ENCODE measurements at regions not wholly inside any gene's neighbourhood (a gene's known extent, or its start where the extent isn't known, plus 50 kb on each side); places are given as distances from the start of the nearest gene placed in this dataset.
A peak's percentile ranks its signal among the peaks of the same experiment; 100 is the strongest.

DNA sequence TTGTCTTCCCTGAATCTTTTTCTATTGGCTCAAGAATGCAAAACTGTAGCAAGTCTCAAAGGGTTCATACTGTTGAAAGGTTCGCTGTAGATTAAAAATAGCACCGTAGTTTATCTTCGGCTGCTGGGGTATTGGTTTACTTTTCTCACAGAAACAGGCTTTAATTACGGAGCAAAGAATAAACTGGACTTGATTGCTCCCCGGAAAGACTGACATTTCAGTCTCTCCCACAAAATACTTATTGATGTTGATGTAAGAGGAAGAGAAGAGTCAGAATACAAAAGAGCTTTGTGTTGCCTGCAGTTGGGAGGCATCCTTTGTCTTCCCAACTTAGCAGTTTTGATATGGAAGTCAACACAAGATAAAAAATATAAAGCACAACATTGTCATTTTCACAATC lies 183.9 kb upstream of the DMAC1 start:
- DNase-seq (ENCODE audit: low spot score in 2 of 2) (no peak), ATAC-seq (no peak)

DNA sequence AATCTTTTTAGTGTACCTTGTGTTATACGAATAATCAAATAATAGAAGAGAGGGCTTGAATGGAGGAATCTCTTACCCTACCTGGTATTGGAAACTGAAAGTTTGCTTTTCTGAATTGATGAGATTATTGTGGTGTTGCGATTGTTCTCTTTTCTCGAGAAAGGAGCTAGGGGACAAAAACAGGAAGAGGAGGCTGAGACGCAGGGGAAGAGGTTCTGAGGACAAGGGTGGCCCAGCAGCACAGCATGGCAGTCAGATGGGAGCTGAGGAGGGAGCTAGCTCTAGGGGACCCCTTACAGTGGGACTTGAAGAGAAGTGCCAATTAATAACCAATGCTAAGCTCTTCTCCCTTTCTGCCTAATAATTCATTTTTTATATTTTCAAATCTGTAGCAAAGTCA lies 183.3 kb upstream of the DMAC1 start:
- DNase-seq (ENCODE audit: low spot score in 2 of 2) (no peak), ATAC-seq (peak in 1 of 2 donors; percentile 30)
- H3K27ac Mint-ChIP-seq: peak overlapping the region in 1 of 2 donors; percentile 18
- peaks cover 0 to 16% of the 10 kb centered on the region in 2 donors for H3K36me3 Mint-ChIP-seq
- H3K9me3 Mint-ChIP-seq: no peaks in the 10 kb centered on the region

More for the DNA sequence above, 183.9 kb upstream of the DMAC1 start:
- Mint-ChIP-seq H3K36me3 (peaks cover 0 to 20% of the 10 kb centered on the region in 2 donors), H3K9me3 (peaks cover 0 to 3% of the 10 kb centered on the region in 2 donors), H3K27ac (no peak overlapping the region)

DNA sequence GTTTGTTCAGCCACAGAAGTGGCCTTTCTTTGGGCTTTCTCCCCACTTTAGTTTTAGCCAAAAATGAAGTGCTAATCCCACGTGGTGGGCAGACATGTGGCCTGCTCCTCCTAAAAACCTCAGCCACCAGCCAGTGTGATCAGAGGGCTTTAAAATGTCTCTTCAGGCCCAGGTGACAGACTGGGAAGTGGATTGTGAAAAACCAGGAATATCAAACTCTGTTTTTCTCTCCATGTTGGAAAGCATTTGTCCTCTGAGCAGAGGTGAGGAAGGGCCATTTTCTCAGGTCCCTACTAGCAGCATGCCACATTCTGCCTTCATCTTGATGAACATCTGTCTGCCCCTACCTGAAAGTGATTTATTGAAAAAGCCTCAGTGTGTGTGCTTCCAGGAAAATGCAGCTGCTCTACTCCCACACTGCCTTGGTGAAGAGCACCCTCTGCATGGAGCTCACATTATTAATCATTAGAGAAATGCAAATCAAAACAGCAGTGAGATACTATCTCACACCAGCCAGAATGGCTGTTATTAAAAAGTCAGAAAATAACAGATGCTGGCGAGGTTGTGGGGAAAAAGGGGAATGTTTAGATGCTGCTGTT lies 181.2 kb upstream of the DMAC1 start:
- ATAC-seq: no peak
- H3K36me3 Mint-ChIP-seq: peaks cover 0 to 16% of the 10 kb centered on the region in 2 donors
- no peak for DNase-seq (ENCODE audit: low spot score in 2 of 2)
- H3K27ac Mint-ChIP-seq: no peak overlapping the region
- H3K9me3 Mint-ChIP-seq: no peaks in the 10 kb centered on the region

DNA sequence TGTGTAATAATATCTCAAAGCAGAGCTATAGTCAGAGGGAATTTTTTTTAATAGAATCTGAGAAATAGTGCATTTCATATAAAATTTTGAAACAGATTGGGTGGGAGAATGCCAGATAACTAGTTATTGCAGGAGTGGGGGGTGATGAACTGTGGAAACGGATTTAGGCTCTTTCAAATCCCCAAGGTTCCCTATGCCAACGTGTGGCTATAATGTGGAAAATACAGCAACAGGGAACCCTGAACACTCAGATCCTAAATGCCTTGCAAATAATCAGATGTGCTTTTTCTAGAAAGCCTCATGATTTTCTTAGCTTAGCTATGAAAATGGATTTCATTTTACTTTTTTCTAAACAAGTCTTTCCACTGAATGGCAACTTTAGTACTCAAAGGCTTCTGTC lies 180.5 kb upstream of the DMAC1 start:
- no peak for DNase-seq (ENCODE audit: low spot score in 2 of 2)
- no peaks in the 10 kb centered on the region for H3K9me3 Mint-ChIP-seq
- no peak for ATAC-seq
- H3K27ac Mint-ChIP-seq: no peak overlapping the region
- H3K36me3 Mint-ChIP-seq: peaks cover 0 to 11% of the 10 kb centered on the region in 2 donors

DNA sequence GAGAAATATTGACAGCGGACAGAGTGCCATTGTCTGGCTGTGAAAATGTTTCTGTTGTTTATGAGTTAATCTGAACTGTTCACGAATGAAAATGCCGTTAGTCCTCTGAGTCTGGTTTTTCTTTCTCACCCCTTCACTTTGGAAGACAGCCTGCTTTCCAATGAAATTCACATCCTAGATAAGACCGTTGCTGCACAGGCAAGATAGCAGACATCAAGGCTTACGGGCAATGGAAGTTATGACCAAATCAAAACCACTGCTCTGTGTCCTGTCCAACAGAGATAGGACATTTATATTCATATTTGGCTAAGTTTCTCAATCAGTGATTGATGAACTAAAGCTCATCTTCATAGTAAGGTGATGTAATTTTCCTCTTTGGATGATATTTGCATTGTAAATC lies 180.0 kb upstream of the DMAC1 start:
- DNase-seq (ENCODE audit: low spot score in 2 of 2): no peak

DNA sequence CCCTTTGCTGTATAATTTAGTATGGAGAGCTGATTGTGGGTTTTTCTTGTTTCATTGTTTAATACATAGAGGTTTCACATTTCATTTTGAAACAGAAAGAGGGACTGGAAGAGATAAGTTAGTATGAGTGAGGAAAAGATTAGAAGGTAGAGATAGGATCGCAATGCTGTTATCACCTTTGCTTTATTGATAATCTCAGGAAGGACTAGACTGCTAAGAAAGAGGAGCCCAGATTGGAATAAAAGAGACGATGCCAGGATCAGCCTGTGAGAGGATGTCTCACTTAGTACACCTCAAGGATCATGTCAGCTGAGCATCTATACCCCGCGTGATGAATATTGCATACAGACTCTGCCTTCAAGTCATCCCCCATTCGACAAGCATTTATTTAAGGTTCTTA lies 178.0 kb upstream of the DMAC1 start:
- DNase-seq (ENCODE audit: low spot score in 2 of 2): no peak
- H3K27ac Mint-ChIP-seq: peak overlapping the region in 1 of 2 donors; percentile 88
- ATAC-seq: no peak
- H3K9me3 Mint-ChIP-seq: no peaks in the 10 kb centered on the region
- peaks cover 0 to 9% of the 10 kb centered on the region in 2 donors for H3K36me3 Mint-ChIP-seq

More for the DNA sequence above, 180.0 kb upstream of the DMAC1 start:
- ATAC-seq: no peak
- Mint-ChIP-seq H3K9me3 (no peaks in the 10 kb centered on the region), H3K27ac (no peak overlapping the region), H3K36me3 (peaks cover 0 to 9% of the 10 kb centered on the region in 2 donors)

DNA sequence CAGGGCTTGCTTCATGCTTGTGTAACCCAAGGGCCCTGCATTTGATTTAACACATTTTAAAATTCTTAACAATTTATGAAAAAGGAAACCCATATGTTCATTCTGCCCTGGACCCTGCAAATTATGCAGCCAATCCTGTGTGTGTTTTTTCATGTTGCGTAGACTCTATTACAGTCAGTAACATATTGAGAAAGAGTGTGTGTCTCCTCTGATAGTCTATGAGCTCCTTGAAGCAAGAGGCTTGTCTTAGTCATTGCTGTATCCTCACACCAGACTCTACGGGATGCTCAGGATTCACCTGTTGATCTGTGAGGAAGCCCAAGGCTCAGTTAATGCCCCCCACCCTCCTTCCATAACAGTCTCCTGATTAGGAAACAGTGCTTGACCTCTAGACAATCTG lies 177.3 kb upstream of the DMAC1 start:
- peaks cover 0 to 7% of the 10 kb centered on the region in 2 donors for H3K36me3 Mint-ChIP-seq
- ATAC-seq: peak; percentile 3 to 9
- H3K9me3 Mint-ChIP-seq: no peaks in the 10 kb centered on the region
- peak overlapping the region; percentile 61 to 88 for H3K27ac Mint-ChIP-seq
- DNase-seq (ENCODE audit: low spot score in 2 of 2): no peak

DNA sequence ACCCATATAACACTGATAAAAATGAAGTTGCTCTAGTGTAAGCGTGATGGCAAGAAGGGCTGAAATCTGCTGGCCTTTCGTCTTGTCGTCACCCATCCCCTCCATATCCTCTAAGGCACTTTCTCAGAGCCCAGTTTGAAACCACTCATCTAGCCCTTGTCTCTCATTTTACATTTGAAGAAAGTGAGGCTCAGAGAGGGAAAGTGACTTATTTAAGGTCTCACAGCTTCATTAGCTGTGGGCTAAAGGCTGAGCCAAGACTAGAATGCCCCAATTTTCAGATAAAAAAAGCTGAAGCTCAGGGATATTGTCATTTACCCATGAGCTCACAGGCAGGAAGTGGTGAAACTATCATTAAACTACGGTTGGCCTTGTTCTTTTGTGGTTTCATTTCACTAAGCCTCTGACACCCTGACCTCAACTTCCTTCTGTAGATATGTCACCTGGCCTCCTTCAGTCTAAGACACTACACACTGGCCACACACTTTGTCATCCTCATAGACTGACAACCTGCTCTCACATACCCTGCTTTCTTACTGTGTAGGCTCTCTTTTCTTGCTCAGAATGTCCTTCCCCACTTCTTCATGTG lies 176.7 kb upstream of the DMAC1 start:
- DNase-seq (ENCODE audit: low spot score in 2 of 2) (peak; percentile 52 to 73), ATAC-seq (peak; percentile 98)
- Mint-ChIP-seq H3K9me3 (peaks cover 0 to 3% of the 10 kb centered on the region in 2 donors), H3K27ac (peak overlapping the region; percentile 61 to 88), H3K36me3 (peaks cover 0 to 1% of the 10 kb centered on the region in 2 donors)

DNA sequence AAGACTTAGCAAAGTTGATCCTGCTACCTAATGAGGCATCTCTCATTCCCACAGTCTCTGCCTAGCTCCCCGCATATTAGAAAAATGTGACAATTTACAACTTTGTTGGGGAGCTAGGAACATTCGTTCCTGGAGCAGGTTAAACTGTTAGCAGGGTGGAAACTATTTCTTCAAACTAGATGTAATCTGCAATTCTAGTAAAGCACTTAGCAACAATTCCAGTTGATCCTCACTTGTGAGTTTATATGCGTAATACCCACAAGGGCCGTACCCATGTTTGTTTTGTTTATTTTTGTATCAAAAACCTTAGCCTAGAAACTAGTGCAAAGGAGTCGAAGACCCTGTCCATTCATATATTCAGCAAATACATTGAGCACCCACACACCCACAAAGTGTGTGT lies 175.8 kb upstream of the DMAC1 start:
- H3K9me3 Mint-ChIP-seq: peaks cover 0 to 4% of the 10 kb centered on the region in 2 donors
- ATAC-seq (no peak), DNase-seq (ENCODE audit: low spot score in 2 of 2) (no peak)
- peak overlapping the region in 1 of 2 donors; percentile 36 for H3K27ac Mint-ChIP-seq
- H3K36me3 Mint-ChIP-seq: no peaks in the 10 kb centered on the region

DNA sequence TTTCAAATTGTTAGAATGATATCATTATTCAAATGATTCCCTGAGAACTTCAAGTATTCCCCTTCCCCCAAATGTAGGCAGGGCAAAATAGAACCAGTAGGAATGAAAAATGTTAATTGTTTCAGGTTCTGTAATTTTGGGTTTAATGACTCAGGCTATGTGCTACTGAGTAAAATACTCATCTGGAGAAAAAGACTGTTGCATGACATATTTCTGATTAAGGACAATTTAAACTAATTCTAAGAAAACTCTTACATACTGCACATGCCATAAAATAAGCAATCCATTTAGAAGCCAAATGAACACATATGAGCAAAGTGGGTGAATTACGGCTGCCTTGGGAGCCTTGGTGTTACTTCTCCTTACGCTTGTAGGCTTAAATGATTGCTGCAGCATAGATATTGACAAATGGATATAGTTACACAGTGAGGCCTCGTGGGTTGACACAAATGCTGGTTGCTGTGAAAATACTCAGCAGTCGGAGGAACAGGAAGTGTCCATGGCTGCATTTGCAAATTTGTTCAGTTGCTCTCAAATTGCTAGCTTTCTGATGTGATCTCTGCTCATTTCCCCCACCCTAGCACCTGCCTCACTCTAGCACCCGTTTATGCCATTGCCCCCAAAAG lies 174.9 kb upstream of the DMAC1 start:
- DNase-seq (ENCODE audit: low spot score in 2 of 2) (no peak), ATAC-seq (peak; percentile 3 to 55)
- Mint-ChIP-seq H3K27ac (peak overlapping the region; percentile 33 to 36), H3K36me3 (no peaks in the 10 kb centered on the region), H3K9me3 (peaks cover 0 to 4% of the 10 kb centered on the region in 2 donors)

DNA sequence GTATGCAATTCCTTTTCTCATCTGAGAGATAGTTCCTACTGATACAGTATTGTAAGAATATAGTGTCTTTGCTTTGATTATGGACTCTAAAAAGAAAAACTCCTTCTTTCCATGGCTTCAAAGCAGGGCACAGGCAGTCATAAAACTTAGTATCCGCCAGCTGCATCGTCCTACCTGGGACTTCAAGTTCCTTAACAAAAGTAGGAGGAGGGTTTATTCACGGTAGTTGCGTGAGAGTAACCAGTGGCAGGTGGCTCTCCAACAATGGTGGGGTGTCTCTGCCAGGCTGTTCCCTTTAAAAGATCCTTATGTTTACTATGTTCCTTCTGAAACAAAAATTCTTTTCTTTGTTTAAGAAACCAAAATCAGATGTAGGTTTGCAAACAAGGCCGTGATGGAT lies 173.5 kb upstream of the DMAC1 start:
- ATAC-seq (no peak), DNase-seq (ENCODE audit: low spot score in 2 of 2) (no peak)
- H3K27ac Mint-ChIP-seq: no peak overlapping the region
- H3K9me3 Mint-ChIP-seq: peaks cover 0 to 6% of the 10 kb centered on the region in 2 donors
- H3K36me3 Mint-ChIP-seq: no peaks in the 10 kb centered on the region

DNA sequence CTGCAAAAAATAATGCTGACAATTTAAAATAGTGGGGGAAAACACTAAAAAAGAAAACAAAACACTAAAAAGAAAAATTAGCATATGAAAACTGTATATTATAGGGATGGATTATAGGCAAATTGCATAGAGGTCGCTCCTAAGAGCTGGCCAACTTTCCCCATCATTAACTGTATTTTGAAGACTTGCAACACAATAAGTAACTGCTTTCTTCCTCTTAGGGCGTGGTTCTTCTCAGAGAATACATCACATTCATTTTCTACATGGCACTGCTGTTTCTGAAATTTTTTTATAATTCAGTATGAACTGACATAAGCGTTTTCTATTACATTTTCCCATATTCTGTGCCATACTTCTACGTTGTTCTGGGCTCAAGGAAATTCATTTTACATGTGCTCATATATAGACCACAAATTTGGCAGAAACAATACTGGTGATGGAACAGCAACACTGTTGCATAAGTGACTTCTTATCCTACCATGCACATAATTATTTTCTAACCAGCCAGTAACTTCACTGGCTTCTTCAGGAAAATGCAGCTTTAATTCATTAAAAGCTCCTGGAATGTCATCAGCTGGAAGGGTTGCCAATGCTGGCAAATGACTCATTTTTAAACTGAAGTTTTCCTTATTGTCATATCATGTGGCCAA lies 171.2 kb upstream of the DMAC1 start:
- no peaks in the 10 kb centered on the region for H3K36me3 Mint-ChIP-seq
- no peak for DNase-seq (ENCODE audit: low spot score in 2 of 2)
- H3K9me3 Mint-ChIP-seq: peaks cover 0 to 15% of the 10 kb centered on the region in 2 donors
- no peak for ATAC-seq
- H3K27ac Mint-ChIP-seq: no peak overlapping the region

DNA sequence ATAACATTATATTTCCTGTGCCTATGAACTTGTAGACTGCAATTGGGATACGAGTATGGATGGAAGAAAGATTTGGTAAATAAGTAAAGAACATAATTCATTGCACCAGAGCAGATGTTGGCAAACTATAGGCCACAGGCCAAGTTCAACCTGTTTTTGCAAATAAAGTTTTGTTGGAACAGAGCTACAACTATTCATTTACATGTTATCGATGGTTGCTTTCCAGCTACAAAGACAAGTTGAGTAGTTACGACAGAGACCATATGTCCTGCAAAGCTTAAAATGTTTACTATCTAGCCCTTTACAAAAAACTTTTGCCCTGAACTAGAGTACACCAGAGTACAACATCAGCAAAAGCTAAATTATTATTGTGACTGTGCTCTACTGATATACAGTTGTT lies 169.1 kb upstream of the DMAC1 start:
- ATAC-seq (no peak), DNase-seq (ENCODE audit: low spot score in 2 of 2) (no peak)
- no peak overlapping the region for H3K27ac Mint-ChIP-seq
- peaks cover 0 to 1% of the 10 kb centered on the region in 2 donors for H3K36me3 Mint-ChIP-seq
- peaks cover 0 to 15% of the 10 kb centered on the region in 2 donors for H3K9me3 Mint-ChIP-seq

DNA sequence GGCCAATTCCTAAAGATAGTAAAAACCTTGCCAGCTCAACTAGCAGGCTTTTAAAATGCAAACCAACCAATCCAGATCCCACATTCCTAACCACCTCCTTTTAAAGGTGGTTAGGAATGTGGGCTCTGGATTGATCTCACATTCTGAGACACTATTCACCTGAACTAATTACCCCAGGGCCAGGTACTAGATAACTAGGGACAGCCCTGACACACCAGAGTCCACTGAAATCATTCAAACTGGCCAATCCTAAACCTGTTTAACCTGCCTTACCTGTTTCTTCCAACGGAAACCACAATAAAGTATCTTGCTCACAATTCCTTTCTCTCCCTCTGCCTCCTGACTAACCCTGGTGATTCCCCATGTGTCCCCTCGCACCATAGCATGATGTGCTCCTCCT lies 168.3 kb upstream of the DMAC1 start:
- DNase-seq (ENCODE audit: low spot score in 2 of 2) (no peak), ATAC-seq (no peak)
- no peak overlapping the region for H3K27ac Mint-ChIP-seq
- peaks cover 0 to 4% of the 10 kb centered on the region in 2 donors for H3K36me3 Mint-ChIP-seq
- peaks cover 0 to 15% of the 10 kb centered on the region in 2 donors for H3K9me3 Mint-ChIP-seq

DNA sequence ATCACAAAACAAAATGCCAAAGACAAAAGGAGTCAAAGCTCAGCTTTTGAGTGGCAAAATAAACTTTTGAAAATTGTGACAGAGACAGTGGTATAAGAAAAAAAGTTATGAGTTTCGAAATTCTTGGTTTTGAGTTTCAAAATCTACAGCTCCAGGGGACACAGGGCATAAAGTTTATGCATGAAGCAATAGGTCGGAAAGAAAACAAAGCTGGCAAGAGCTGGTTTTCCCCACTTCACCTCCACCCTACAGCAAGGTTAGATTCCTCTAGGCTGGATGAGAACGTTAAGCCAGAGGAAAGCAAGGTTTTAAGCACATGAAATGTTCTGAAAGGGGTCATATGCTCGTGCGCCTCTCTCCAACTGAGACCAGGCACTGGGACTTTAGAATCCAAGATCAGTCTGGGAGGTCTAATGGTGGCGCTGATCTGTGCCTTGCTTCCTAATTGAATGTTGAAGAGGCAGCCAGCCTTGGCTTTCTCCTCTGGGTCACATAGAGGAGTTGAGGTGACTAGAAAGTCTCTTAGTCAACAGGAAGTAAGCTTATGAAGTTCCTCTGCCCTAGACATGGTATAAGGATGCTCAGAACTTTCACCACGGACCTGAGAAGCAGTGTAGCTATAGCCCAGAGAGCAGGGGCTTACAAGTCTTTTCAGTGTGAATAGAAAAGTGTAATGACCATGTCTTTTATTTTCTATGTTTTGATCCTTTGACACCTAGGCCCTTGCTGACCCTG lies 167.7 kb upstream of the DMAC1 start:
- H3K27ac Mint-ChIP-seq: no peak overlapping the region
- ATAC-seq (peak; percentile 39 to 56), DNase-seq (ENCODE audit: low spot score in 2 of 2) (no peak)
- peaks cover 0 to 15% of the 10 kb centered on the region in 2 donors for H3K9me3 Mint-ChIP-seq
- peaks cover 0 to 4% of the 10 kb centered on the region in 2 donors for H3K36me3 Mint-ChIP-seq

DNA sequence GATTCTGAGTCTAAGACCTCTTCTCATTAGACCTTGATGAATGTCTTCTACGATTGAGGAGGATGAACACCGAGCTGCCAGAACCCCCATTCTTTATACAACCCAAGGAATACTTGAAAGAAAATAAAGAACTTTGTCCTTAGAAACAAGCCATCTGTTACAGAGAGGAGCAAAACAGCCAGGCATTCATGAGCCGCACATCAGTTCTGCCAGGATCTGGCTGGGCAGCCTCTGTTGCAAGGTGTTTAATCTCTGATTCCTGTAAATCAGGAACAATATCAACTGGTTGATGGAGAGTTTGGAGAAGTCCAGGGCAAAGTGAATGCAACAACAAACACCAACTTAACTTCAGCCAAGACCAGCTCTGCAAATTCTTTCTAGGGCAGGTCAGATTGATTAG lies 165.5 kb upstream of the DMAC1 start:
- no peak for ATAC-seq
- no peak for DNase-seq (ENCODE audit: low spot score in 2 of 2)
- Mint-ChIP-seq H3K9me3 (peaks cover 0 to 11% of the 10 kb centered on the region in 2 donors), H3K36me3 (peaks cover 0 to 4% of the 10 kb centered on the region in 2 donors), H3K27ac (no peak overlapping the region)

DNA sequence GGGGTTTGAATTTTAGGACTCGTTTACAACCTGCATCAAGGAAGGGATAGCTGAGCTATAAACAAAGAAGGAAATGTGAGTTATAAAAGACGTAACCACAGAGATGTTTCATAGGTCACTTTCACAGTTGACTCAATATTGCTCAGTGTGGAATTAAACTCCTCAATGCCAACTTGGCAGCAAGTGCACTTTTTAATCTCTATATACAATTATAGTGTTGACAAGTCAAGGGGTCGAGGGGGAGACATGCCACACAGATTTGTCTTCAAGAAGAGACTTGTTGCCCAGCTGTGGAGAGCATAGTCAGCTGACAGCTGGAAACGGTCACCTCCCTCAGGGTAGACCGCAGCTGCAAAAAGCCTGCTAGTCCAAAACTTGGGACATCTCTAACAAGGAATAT lies 163.4 kb upstream of the DMAC1 start:
- peak in 1 of 2 donors; percentile 37 for ATAC-seq
- H3K36me3 Mint-ChIP-seq: peaks cover 0 to 4% of the 10 kb centered on the region in 2 donors
- DNase-seq (ENCODE audit: low spot score in 2 of 2): no peak
- H3K27ac Mint-ChIP-seq: no peak overlapping the region
- peaks cover 0 to 9% of the 10 kb centered on the region in 2 donors for H3K9me3 Mint-ChIP-seq
